ENCODE measurements at regions not wholly inside any gene's neighbourhood (a gene's known extent, or its start where the extent isn't known, plus 50 kb on each side); places are given as distances from the start of the nearest gene placed in this dataset.

DNA sequence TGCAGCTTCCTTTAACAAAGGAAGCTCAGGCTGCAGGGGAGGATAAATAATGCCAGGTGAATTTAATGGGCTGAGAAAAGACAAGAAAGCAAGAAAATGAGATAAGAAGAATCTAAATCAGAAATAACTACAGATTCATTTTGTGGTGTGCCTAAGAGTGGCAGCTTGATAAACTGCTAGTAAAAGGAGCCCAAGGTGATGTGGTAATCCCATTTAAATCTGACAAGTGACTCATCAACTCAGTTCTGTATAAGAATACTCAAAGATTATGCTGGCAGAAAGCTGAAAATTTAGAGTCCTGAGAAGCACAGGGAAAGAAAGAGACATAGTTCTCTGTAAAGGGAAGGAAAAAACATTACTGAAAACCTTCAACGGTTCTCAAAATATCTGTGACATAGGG lies 109.4 kb upstream of the PDE1C start:
- Mint-ChIP-seq H3K36me3 (ENCODE audit: low read depth) (no peaks in the 10 kb centered on the region), H3K4me1 (ENCODE audit: low read depth) (no peaks in the 10 kb centered on the region), H3K4me3 (no peak overlapping the region), H3K9me3 (ENCODE audit: insufficient read depth) (no peaks in the 10 kb centered on the region), H3K27ac (no peak overlapping the region), H3K27me3 (ENCODE audit: low read depth) (no peaks in the 10 kb centered on the region)
- ATAC-seq (no peak), DNase-seq (no peak)
- CTCF ChIA-PET = no interaction called here
- POLR2A ChIA-PET = no interaction called here

DNA sequence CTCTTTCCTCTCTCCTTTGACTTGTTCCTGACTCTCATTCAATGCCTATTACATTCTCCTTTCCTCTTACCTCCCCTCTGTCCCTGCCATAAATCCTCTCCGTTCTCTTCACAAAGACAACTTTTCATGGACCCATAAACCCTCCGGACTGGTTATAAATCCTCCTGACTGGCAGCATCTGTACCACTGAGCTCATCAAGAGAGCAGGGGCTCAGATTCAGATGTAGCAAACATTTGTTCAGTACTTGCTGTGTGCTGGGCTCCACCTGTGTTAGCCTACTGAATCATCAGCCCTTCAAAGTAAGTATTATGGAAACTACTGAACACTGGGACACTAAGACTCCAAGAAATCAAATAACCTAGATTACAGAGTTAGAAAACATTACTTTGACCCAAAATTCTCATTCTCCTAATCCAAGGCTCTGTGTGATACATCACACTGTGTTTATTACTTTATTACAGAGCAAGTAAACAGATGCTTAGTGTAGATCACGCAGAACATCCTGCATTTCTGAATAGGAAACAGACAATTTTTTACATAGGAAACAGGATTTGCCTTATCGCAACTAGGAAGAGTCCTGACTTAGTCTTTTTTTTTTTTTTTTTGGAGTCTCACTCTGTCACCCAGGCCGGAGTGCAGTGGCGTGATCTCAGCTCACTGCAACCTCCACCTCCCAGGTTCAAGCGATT lies 108.6 kb upstream of the PDE1C start:
- DNase-seq (no peak), ATAC-seq (no peak)
- H3K9me3 Mint-ChIP-seq (ENCODE audit: insufficient read depth) = no peaks in the 10 kb centered on the region
- H3K4me1 Mint-ChIP-seq (ENCODE audit: low read depth) = no peaks in the 10 kb centered on the region
- POLR2A ChIA-PET = no interaction called here
- H3K36me3 Mint-ChIP-seq (ENCODE audit: low read depth) = no peaks in the 10 kb centered on the region
- H3K27ac Mint-ChIP-seq = no peak overlapping the region
- no peak overlapping the region for H3K4me3 Mint-ChIP-seq
- H3K27me3 Mint-ChIP-seq (ENCODE audit: low read depth) = no peaks in the 10 kb centered on the region
- CTCF ChIA-PET = no interaction called here

DNA sequence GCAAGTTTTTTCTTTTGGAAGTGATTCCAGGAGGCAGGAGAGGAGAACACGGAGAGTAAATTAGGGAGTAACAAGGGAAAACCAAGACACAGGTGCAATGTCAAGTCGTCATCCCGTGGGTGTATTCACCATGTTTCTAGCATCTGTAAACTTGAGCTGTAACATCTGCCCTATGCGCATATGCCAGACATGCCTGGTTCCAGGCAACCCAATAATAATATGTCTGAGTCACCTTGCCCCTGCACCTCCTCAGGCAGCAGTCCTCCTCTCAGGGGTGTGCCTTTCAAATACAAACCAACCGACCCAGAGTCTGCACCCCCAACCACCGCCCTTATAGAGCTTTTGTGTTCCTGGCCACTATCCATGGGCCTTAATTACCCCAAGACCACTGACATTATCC lies 107.0 kb upstream of the PDE1C start:
- Mint-ChIP-seq H3K9me3 (ENCODE audit: insufficient read depth) (no peaks in the 10 kb centered on the region), H3K27me3 (ENCODE audit: low read depth) (no peaks in the 10 kb centered on the region), H3K27ac (no peak overlapping the region), H3K36me3 (ENCODE audit: low read depth) (no peaks in the 10 kb centered on the region), H3K4me3 (no peak overlapping the region), H3K4me1 (ENCODE audit: low read depth) (no peaks in the 10 kb centered on the region)
- no peak for DNase-seq
- POLR2A ChIA-PET = no interaction called here
- CTCF ChIA-PET = no interaction called here
- no peak for ATAC-seq

DNA sequence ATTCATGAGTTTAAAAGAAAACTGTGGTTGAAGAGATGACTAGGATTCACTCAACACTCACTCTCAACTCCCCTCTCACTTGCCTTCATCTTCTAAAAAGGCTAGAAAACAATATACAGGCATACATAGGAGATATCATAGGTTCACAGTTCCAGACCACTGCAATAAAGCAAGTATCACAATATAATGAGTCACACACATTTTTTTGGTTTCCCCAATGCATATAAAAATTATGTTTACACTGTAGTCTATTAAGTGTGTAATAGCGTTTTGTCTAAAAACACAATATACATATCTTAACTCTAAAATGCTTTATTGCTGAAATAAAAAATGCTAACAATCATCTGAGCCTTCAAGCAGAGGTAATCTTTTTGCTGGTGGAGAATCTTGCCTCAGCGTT lies 104.9 kb upstream of the PDE1C start:
- POLR2A ChIA-PET = no interaction called here
- Mint-ChIP-seq H3K4me3 (no peak overlapping the region), H3K27ac (no peak overlapping the region), H3K27me3 (ENCODE audit: low read depth) (no peaks in the 10 kb centered on the region), H3K4me1 (ENCODE audit: low read depth) (no peaks in the 10 kb centered on the region), H3K36me3 (ENCODE audit: low read depth) (no peaks in the 10 kb centered on the region), H3K9me3 (ENCODE audit: insufficient read depth) (no peaks in the 10 kb centered on the region)
- ATAC-seq (no peak), DNase-seq (no peak)
- CTCF ChIA-PET = no interaction called here

DNA sequence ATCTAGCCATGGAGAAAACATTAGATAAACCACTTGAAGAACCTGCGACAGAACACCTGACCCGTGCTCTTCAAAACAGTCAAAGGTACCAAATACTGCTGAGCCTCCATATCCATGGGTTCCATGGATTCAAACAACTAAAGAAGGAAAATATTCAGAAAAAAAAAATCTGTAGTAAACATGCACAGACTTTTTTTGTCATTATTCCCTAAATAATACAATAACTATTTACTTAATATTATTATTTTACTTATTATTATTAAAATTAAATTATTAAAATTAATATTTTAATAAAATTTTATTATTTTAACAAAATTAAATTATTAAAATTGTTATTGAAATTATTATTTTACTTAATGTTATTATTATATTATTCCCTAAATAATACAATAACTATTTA lies 101.0 kb upstream of the PDE1C start:
- ChIA-PET POLR2A (no interaction called here), CTCF (no interaction called here)
- DNase-seq = no peak
- ATAC-seq = no peak
- Mint-ChIP-seq H3K4me3 (no peak overlapping the region), H3K36me3 (ENCODE audit: low read depth) (no peaks in the 10 kb centered on the region), H3K4me1 (ENCODE audit: low read depth) (no peaks in the 10 kb centered on the region), H3K27me3 (ENCODE audit: low read depth) (no peaks in the 10 kb centered on the region), H3K27ac (no peak overlapping the region), H3K9me3 (ENCODE audit: insufficient read depth) (no peaks in the 10 kb centered on the region)

DNA sequence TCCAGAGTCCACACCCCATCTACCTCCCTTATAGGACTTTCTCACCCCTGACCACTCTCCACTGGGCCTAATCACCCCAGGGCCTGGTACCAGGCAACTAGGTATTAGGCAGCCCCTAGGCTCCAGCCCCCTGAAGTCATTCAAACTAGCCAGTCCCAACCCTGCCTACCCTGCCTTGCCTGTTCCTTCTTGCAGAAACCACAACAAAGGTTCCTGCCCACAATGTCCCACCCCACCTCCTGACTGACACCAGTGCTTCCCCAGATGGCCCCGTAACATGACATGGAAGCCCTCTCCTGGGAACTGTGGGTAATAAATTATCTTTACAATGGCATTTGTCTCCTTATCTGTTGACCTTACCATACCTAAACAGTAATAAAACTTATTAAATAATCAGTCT lies 100.6 kb upstream of the PDE1C start:
- no peak overlapping the region for H3K27ac Mint-ChIP-seq
- ATAC-seq (no peak), DNase-seq (no peak)
- POLR2A ChIA-PET = no interaction called here
- no peaks in the 10 kb centered on the region for H3K36me3 Mint-ChIP-seq (ENCODE audit: low read depth)
- CTCF ChIA-PET = no interaction called here
- H3K9me3 Mint-ChIP-seq (ENCODE audit: insufficient read depth) = no peaks in the 10 kb centered on the region
- H3K27me3 Mint-ChIP-seq (ENCODE audit: low read depth) = no peaks in the 10 kb centered on the region
- H3K4me1 Mint-ChIP-seq (ENCODE audit: low read depth) = no peaks in the 10 kb centered on the region
- no peak overlapping the region for H3K4me3 Mint-ChIP-seq

DNA sequence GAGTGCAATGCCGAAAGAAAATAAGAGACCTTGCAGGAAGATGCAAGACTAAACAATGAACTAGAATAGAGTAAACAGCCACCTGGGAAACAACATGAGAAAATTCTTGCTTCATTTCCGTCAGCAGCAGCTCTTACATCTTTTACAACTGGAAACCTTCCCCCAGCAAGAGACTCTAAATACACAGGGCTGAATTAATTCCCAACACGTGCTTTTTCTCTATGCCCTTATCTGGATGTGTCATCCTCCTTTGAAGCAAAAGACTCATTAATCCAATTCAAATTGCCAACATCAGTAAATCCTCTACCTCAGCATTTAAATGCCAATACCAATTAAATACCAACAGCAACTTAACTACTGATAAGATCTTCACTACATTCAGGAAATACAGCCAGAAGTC lies 99.0 kb upstream of the PDE1C start:
- Mint-ChIP-seq H3K4me1 (ENCODE audit: low read depth) (no peaks in the 10 kb centered on the region), H3K36me3 (ENCODE audit: low read depth) (no peaks in the 10 kb centered on the region), H3K27me3 (ENCODE audit: low read depth) (no peaks in the 10 kb centered on the region), H3K9me3 (ENCODE audit: insufficient read depth) (no peaks in the 10 kb centered on the region), H3K27ac (no peak overlapping the region), H3K4me3 (no peak overlapping the region)
- ATAC-seq (no peak), DNase-seq (no peak)
- ChIA-PET CTCF (no interaction called here), POLR2A (no interaction called here)

DNA sequence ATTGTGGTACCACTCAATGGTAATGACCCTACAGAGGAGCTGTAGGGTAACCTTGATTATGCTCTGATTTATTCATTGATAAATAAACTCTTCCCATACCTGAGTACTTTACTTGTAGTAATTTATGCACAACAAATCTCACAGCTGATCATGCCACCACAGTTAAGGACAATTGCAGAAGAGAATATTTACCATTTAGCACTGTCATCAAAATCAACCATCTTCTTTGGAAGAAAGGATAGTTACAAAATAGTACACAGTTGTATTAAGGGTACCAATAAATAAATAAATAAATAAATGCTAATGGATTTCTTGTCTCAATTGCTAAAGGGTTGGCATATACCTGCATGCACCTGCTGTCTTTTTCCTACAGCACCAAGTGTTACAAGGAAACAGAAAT lies 97.6 kb upstream of the PDE1C start:
- H3K27ac Mint-ChIP-seq = no peak overlapping the region
- no peaks in the 10 kb centered on the region for H3K9me3 Mint-ChIP-seq (ENCODE audit: insufficient read depth)
- DNase-seq (no peak), ATAC-seq (no peak)
- CTCF ChIA-PET = no interaction called here
- POLR2A ChIA-PET = no interaction called here
- H3K4me1 Mint-ChIP-seq (ENCODE audit: low read depth) = no peaks in the 10 kb centered on the region
- H3K27me3 Mint-ChIP-seq (ENCODE audit: low read depth) = no peaks in the 10 kb centered on the region
- no peaks in the 10 kb centered on the region for H3K36me3 Mint-ChIP-seq (ENCODE audit: low read depth)
- no peak overlapping the region for H3K4me3 Mint-ChIP-seq

DNA sequence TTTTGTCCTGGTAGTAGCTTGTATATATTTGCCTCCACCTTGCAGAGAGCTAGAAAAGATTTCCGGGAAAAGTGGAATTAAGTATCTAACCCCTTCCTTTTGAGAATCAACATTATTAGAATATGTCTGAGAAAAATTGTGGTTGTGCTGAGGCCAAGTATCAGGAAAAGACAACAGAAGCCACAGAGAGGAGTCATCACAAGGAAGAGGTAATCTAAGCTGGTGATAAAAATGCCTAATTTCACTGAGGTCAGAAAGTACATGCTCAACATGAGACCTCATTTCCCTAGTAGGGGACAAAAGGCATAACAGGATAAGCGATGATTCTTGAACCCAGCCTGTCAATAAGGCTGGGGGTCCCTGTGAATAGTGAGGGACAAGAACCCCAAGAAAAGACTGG lies 97.0 kb upstream of the PDE1C start:
- POLR2A ChIA-PET = no interaction called here
- Mint-ChIP-seq H3K4me1 (ENCODE audit: low read depth) (no peaks in the 10 kb centered on the region), H3K4me3 (no peak overlapping the region), H3K9me3 (ENCODE audit: insufficient read depth) (no peaks in the 10 kb centered on the region), H3K36me3 (ENCODE audit: low read depth) (no peaks in the 10 kb centered on the region), H3K27ac (no peak overlapping the region), H3K27me3 (ENCODE audit: low read depth) (no peaks in the 10 kb centered on the region)
- DNase-seq (no peak), ATAC-seq (no peak)
- CTCF ChIA-PET = no interaction called here

DNA sequence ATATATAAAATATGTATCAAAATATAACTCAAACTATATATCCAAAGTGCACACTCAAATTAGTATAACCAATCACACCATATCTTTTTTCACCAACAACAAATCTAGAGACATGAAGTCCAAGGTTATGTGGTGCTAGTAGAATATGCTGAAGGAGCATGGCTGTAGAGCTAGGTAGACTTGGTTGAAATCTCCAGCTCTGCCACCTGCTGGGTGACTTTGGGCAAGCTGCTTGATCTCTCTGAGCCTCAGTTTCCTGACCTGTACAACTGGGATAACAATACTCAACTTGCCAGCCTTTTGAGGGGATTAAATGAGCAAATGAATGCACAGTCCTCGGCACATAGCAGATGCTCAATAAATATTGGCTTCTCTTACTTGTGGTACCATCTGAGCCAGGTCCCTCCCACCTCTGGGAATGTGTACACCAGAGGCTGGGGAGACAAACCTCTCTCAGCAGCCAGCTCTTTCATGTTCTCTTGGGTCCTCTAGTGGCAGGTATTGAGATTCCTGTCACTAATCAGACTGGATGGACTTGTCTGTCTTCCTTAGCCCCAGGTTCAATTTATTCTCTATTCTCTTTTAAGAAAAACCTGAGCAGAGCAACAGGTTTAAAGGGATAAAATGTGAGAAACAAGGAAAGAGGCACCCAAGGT lies 94.3 kb upstream of the PDE1C start:
- no peak for DNase-seq
- Mint-ChIP-seq H3K9me3 (ENCODE audit: insufficient read depth) (no peaks in the 10 kb centered on the region), H3K36me3 (ENCODE audit: low read depth) (no peaks in the 10 kb centered on the region), H3K27me3 (ENCODE audit: low read depth) (no peaks in the 10 kb centered on the region), H3K4me1 (ENCODE audit: low read depth) (no peaks in the 10 kb centered on the region), H3K4me3 (no peak overlapping the region), H3K27ac (no peak overlapping the region)
- ATAC-seq = no peak
- ChIA-PET POLR2A (no interaction called here), CTCF (no interaction called here)

DNA sequence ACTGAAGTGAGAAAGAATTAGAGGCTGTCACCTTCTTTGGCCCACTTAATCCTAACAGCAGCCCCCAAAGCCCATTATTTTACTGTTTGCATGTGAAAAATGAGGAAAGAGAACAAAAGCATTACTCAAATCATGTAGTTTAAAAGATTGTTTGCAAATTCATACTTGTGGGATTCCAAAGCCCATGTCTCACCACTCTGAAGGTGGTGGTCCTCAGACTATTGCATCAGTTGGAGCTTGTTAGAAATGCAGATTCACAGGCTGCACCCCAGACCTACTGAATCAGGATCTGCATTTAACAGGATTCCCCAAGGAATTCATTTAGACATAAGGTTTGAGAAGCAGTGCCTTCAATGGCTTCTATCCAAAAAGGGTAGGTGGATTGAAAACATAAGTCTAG lies 93.7 kb upstream of the PDE1C start:
- H3K4me3 Mint-ChIP-seq = no peak overlapping the region
- ChIA-PET CTCF (no interaction called here), POLR2A (no interaction called here)
- DNase-seq = no peak
- H3K36me3 Mint-ChIP-seq (ENCODE audit: low read depth) = no peaks in the 10 kb centered on the region
- H3K9me3 Mint-ChIP-seq (ENCODE audit: insufficient read depth) = no peaks in the 10 kb centered on the region
- H3K27me3 Mint-ChIP-seq (ENCODE audit: low read depth) = no peaks in the 10 kb centered on the region
- no peak for ATAC-seq
- H3K4me1 Mint-ChIP-seq (ENCODE audit: low read depth) = no peaks in the 10 kb centered on the region
- no peak overlapping the region for H3K27ac Mint-ChIP-seq

DNA sequence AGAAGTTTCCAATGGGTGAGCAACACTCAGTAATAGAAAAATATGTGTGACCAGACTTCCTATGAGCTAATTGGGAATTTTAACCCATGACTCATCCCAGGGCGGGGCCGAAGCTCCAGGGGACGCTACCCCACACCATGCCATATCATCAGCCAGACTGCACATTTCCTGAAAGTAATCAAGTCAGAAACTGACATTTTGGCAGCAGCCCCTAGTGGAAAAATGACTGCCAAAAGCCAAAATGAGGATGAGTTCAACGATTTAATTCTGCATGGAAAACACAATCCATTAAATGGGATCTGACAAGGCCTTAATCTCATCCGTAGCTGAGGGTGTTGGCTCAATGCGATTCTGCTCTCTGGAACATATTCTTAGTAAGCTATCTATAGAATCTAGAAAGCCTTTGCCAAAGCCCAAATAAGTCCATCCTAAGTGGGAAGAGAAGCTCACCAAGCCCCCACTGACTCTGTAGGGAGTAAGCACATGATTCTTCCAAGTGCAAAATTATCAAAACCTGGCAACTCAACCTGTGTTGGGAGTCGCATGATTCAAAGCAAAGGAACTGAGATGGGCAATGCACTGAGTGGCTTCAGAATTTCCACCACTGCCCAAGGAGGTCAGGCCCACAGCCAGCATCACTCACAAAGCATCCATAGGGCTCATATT lies 93.1 kb upstream of the PDE1C start:
- Mint-ChIP-seq H3K4me3 (no peak overlapping the region), H3K36me3 (ENCODE audit: low read depth) (no peaks in the 10 kb centered on the region), H3K9me3 (ENCODE audit: insufficient read depth) (no peaks in the 10 kb centered on the region), H3K4me1 (ENCODE audit: low read depth) (no peaks in the 10 kb centered on the region), H3K27me3 (ENCODE audit: low read depth) (no peaks in the 10 kb centered on the region), H3K27ac (no peak overlapping the region)
- ChIA-PET POLR2A (no interaction called here), CTCF (no interaction called here)
- DNase-seq (no peak), ATAC-seq (no peak)

DNA sequence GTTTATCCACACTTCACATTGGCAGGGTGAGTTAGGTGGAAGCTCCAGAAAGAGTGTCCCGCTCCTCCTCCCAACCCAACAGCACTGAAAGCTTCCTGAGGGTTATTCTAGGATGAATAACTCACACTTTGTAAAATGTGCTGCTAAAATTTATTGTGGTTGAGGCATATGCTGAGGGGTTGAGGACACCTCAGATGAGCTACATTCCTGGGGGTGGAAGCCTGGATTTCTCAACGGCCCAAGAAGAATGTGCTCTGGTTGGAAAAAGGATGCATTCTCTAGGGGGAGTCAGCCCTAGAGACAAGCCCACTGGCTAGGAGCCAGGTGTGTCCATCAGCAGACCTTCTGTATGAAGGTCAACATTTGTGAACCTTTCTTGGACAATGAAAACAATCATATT lies 91.5 kb upstream of the PDE1C start:
- Mint-ChIP-seq H3K9me3 (ENCODE audit: insufficient read depth) (no peaks in the 10 kb centered on the region), H3K4me1 (ENCODE audit: low read depth) (no peaks in the 10 kb centered on the region), H3K27ac (no peak overlapping the region), H3K4me3 (no peak overlapping the region), H3K27me3 (ENCODE audit: low read depth) (no peaks in the 10 kb centered on the region), H3K36me3 (ENCODE audit: low read depth) (no peaks in the 10 kb centered on the region)
- CTCF ChIA-PET = no interaction called here
- POLR2A ChIA-PET = no interaction called here
- ATAC-seq (no peak), DNase-seq (no peak)
